ENCODE measurements at regions not wholly inside any gene's neighbourhood (a gene's known extent, or its start where the extent isn't known, plus 50 kb on each side); places are given as distances from the start of the nearest gene placed in this dataset.

- H3K36me3 ChIP-seq (ENCODE audit: control insufficient read depth in 4 of 4, insufficient read depth in 3 of 4, low read depth in 1 of 4, low read length in 3 of 4) = no peaks in the 10 kb centered on the region
- TF ChIP-seq SP1 (IDR thresholded peaks at IDR 0.05) (no peak), TAF1 (conservative IDR thresholded peaks at IDR 0.05) (no peak), FOXA2 (IDR thresholded peaks at IDR 0.05) (no peak), FOXA1 (IDR thresholded peaks at IDR 0.05) (no peak), ATF3 (IDR thresholded peaks at IDR 0.05) (no peak), RXRA (IDR thresholded peaks at IDR 0.05) (no peak), GABPA (IDR thresholded peaks at IDR 0.05 in 1 of 2, conservative IDR thresholded peaks at IDR 0.05 in 1 of 2) (no peak), EGR1 (IDR thresholded peaks at IDR 0.05; ENCODE audit: low read depth in 2 of 2) (no peak), JUND (IDR thresholded peaks at IDR 0.05) (no peak)
- H3K4me1 ChIP-seq (ENCODE audit: control insufficient read depth in 4 of 4, insufficient read depth in 4 of 4, low read length in 3 of 4) = no peaks in the 10 kb centered on the region
- no peak overlapping the region for H3K4me3 ChIP-seq (ENCODE audit: low read depth in 1 of 3, low read length in 3 of 3)
- WGBS = 93% methylated on average over 13 of the region's 13 CpGs
- no peaks in the 10 kb centered on the region for H3K9me3 ChIP-seq (ENCODE audit: control insufficient read depth in 4 of 4, low read length in 3 of 4)
- DNase-seq (ENCODE audit: low spot score) = no peak
- H3K27me3 ChIP-seq (ENCODE audit: control insufficient read depth in 4 of 4, insufficient read depth in 4 of 4, low read length in 3 of 4) = no peaks in the 10 kb centered on the region
- no peak overlapping the region for H3K27ac ChIP-seq (ENCODE audit: low read depth in 1 of 2, low read length in 2 of 2)
- H3K9ac ChIP-seq (ENCODE audit: low read depth in 1 of 2, low read length in 2 of 2) = no peak overlapping the region
These were observed 55.8 kb upstream of the NCK2 start for GRCh38 chr2:105688946-105689345.

DNA sequence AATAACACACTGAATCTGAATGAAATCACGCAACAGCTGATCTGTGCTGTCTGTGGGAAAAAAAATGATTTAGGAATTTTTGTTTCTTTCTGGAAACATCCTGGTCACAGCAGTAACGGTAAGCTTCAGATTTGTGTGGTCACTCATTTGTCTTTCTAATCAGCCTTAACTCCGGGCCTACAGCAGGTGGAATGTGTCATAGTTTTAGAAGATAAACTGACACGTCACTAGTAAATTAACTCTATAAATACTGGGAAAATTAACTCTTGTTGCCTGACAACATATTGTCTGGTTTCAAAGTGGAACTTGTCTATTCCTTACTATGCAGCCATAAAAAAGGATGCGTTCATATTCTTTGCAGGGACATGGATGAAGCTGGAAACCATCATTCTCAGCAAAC, 58.1 kb upstream of the NCK2 start:
- no peak overlapping the region for H3K9ac ChIP-seq (ENCODE audit: low read depth in 1 of 2, low read length in 2 of 2)
- H3K27ac ChIP-seq (ENCODE audit: low read depth in 1 of 2, low read length in 2 of 2) = no peak overlapping the region
- no peaks in the 10 kb centered on the region for H3K27me3 ChIP-seq (ENCODE audit: control insufficient read depth in 4 of 4, insufficient read depth in 4 of 4, low read length in 3 of 4)
- no peak for DNase-seq (ENCODE audit: low spot score)
- TF ChIP-seq JUND (IDR thresholded peaks at IDR 0.05) (no peak), EGR1 (IDR thresholded peaks at IDR 0.05; ENCODE audit: low read depth in 2 of 2) (no peak), NR2F2 (IDR thresholded peaks at IDR 0.05) (no peak), FOXA2 (IDR thresholded peaks at IDR 0.05) (no peak), TAF1 (conservative IDR thresholded peaks at IDR 0.05) (no peak)
- H3K4me1 ChIP-seq (ENCODE audit: control insufficient read depth in 4 of 4, insufficient read depth in 4 of 4, low read length in 3 of 4) = no peaks in the 10 kb centered on the region
- no peaks in the 10 kb centered on the region for H3K36me3 ChIP-seq (ENCODE audit: control insufficient read depth in 4 of 4, insufficient read depth in 3 of 4, low read depth in 1 of 4, low read length in 3 of 4)
- no peaks in the 10 kb centered on the region for H3K9me3 ChIP-seq (ENCODE audit: control insufficient read depth in 4 of 4, low read length in 3 of 4)
- no peak overlapping the region for H3K4me3 ChIP-seq (ENCODE audit: low read depth in 1 of 3, low read length in 3 of 3)
- 70% methylated on average over 5 of the region's 5 CpGs for WGBS

DNA sequence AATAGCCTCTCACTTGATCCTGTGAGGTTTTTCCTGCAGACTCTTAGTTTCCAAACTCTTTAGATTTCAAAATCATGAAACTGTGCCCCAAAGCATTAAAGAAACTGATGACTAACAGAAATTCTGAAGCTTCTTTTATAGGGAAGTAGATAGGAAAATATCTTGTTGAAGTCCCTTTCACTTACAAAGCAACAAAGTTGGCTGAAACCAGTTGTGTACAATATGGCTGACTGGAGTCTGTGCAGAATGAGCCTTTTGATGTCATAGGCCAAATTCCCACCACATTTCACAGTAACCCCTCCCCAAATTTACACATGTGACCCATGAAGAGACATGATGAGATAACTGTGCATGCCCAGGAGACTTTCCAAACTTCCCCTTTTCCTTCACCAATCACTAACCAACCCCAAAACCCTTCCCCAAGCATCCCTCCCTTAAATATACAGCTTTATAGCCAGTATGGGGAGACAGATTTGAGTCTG, 61.7 kb upstream of the NCK2 start:
- H3K27ac ChIP-seq (ENCODE audit: low read depth in 1 of 2, low read length in 2 of 2) = no peak overlapping the region
- H3K36me3 ChIP-seq (ENCODE audit: control insufficient read depth in 4 of 4, insufficient read depth in 3 of 4, low read depth in 1 of 4, low read length in 3 of 4) = no peaks in the 10 kb centered on the region
- no peak for DNase-seq (ENCODE audit: low spot score)
- H3K9me3 ChIP-seq (ENCODE audit: control insufficient read depth in 4 of 4, low read length in 3 of 4) = no peaks in the 10 kb centered on the region
- H3K9ac ChIP-seq (ENCODE audit: low read depth in 1 of 2, low read length in 2 of 2) = no peak overlapping the region
- no peaks in the 10 kb centered on the region for H3K4me1 ChIP-seq (ENCODE audit: control insufficient read depth in 4 of 4, insufficient read depth in 4 of 4, low read length in 3 of 4)
- H3K27me3 ChIP-seq (ENCODE audit: control insufficient read depth in 4 of 4, insufficient read depth in 4 of 4, low read length in 3 of 4) = peaks cover 0 to 2% (median 0%) of the 10 kb centered on the region in 4 donors
- TF ChIP-seq FOXA1 (IDR thresholded peaks at IDR 0.05) (no peak), TAF1 (conservative IDR thresholded peaks at IDR 0.05) (no peak), EGR1 (IDR thresholded peaks at IDR 0.05; ENCODE audit: low read depth in 2 of 2) (no peak), FOXA2 (IDR thresholded peaks at IDR 0.05) (no peak), HNF4G (IDR thresholded peaks at IDR 0.05) (no peak), HNF4A (conservative IDR thresholded peaks at IDR 0.05) (no peak), SP1 (IDR thresholded peaks at IDR 0.05) (no peak), YY1 (IDR thresholded peaks at IDR 0.05) (no peak), NR2F2 (IDR thresholded peaks at IDR 0.05) (no peak), GABPA (IDR thresholded peaks at IDR 0.05 in 1 of 2, conservative IDR thresholded peaks at IDR 0.05 in 1 of 2) (no peak)
- TF ChIP-seq, protein P1, sequence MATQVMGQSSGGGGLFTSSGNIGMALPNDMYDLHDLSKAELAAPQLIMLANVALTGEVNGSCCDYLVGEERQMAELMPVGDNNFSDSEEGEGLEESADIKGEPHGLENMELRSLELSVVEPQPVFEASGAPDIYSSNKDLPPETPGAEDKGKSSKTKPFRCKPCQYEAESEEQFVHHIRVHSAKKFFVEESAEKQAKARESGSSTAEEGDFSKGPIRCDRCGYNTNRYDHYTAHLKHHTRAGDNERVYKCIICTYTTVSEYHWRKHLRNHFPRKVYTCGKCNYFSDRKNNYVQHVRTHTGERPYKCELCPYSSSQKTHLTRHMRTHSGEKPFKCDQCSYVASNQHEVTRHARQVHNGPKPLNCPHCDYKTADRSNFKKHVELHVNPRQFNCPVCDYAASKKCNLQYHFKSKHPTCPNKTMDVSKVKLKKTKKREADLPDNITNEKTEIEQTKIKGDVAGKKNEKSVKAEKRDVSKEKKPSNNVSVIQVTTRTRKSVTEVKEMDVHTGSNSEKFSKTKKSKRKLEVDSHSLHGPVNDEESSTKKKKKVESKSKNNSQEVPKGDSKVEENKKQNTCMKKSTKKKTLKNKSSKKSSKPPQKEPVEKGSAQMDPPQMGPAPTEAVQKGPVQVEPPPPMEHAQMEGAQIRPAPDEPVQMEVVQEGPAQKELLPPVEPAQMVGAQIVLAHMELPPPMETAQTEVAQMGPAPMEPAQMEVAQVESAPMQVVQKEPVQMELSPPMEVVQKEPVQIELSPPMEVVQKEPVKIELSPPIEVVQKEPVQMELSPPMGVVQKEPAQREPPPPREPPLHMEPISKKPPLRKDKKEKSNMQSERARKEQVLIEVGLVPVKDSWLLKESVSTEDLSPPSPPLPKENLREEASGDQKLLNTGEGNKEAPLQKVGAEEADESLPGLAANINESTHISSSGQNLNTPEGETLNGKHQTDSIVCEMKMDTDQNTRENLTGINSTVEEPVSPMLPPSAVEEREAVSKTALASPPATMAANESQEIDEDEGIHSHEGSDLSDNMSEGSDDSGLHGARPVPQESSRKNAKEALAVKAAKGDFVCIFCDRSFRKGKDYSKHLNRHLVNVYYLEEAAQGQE (IDR thresholded peaks at IDR 0.05) = no peak
- TF ChIP-seq, protein P2, sequence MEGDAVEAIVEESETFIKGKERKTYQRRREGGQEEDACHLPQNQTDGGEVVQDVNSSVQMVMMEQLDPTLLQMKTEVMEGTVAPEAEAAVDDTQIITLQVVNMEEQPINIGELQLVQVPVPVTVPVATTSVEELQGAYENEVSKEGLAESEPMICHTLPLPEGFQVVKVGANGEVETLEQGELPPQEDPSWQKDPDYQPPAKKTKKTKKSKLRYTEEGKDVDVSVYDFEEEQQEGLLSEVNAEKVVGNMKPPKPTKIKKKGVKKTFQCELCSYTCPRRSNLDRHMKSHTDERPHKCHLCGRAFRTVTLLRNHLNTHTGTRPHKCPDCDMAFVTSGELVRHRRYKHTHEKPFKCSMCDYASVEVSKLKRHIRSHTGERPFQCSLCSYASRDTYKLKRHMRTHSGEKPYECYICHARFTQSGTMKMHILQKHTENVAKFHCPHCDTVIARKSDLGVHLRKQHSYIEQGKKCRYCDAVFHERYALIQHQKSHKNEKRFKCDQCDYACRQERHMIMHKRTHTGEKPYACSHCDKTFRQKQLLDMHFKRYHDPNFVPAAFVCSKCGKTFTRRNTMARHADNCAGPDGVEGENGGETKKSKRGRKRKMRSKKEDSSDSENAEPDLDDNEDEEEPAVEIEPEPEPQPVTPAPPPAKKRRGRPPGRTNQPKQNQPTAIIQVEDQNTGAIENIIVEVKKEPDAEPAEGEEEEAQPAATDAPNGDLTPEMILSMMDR (IDR thresholded peaks at IDR 0.05; ENCODE audit: low read depth, low read length, missing input control) = no peak
- TF ChIP-seq, protein P3, sequence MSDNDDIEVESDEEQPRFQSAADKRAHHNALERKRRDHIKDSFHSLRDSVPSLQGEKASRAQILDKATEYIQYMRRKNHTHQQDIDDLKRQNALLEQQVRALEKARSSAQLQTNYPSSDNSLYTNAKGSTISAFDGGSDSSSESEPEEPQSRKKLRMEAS (IDR thresholded peaks at IDR 0.05) = no peak
- TF ChIP-seq, protein P4, sequence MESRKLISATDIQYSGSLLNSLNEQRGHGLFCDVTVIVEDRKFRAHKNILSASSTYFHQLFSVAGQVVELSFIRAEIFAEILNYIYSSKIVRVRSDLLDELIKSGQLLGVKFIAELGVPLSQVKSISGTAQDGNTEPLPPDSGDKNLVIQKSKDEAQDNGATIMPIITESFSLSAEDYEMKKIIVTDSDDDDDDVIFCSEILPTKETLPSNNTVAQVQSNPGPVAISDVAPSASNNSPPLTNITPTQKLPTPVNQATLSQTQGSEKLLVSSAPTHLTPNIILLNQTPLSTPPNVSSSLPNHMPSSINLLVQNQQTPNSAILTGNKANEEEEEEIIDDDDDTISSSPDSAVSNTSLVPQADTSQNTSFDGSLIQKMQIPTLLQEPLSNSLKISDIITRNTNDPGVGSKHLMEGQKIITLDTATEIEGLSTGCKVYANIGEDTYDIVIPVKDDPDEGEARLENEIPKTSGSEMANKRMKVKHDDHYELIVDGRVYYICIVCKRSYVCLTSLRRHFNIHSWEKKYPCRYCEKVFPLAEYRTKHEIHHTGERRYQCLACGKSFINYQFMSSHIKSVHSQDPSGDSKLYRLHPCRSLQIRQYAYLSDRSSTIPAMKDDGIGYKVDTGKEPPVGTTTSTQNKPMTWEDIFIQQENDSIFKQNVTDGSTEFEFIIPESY (IDR thresholded peaks at IDR 0.05) = no peak
- no peak overlapping the region for H3K4me3 ChIP-seq (ENCODE audit: low read depth in 1 of 3, low read length in 3 of 3)

Data from liver (tissue), 8 donors.